ENCODE measurements at regions not wholly inside any gene's neighbourhood (a gene's known extent, or its start where the extent isn't known, plus 50 kb on each side); places are given as distances from the start of the nearest gene placed in this dataset.

- TF ChIP-seq CTCF (IDR thresholded peaks at IDR 0.05) (no peak), POLR2A (IDR thresholded peaks at IDR 0.05) (no peak)
Observed at GRCh38 chr15:83339396-83339795, 54.9 kb upstream of the BNC1 start.
